Mesenchymal stem cell (in vitro differentiated cells and primary cell): ENCODE measurements at regions not wholly inside any gene's neighbourhood (a gene's known extent, or its start where the extent isn't known, plus 50 kb on each side); places are given as distances from the start of the nearest gene placed in this dataset.

Source experiments
- DNase-seq: peaks from one replicate; pipeline ENCODE4 v3.0.0-alpha.2; 2013
- H2AFZ ChIP-seq: one replicate; pipeline ENCODE4 v1.6.1; 2013; ENCODE audit warnings: low read depth, mild to moderate bottlenecking, control low read depth, inconsistent platforms, low read length, moderate library complexity
- H2AK5ac ChIP-seq: 2 replicates; pipeline ENCODE4 v1.6.1; 2013; ENCODE audit warnings: low read length, moderate library complexity, mild to moderate bottlenecking, inconsistent platforms; ENCODE audit not compliant: severe bottlenecking
- H2BK120ac ChIP-seq: one replicate; pipeline ENCODE4 v1.6.1; 2013; ENCODE audit warnings: low read depth, mild to moderate bottlenecking, inconsistent platforms, low read length, moderate library complexity
- H2BK12ac ChIP-seq, 2 experiments: one replicate each; pipeline ENCODE4 v1.6.1; 2013; ENCODE audit warnings: inconsistent platforms in 2 of 2, low read length in 2 of 2, mild to moderate bottlenecking in 2 of 2, moderate library complexity in 2 of 2, control low read depth in 1 of 2
- H2BK15ac ChIP-seq: one replicate; pipeline ENCODE4 v1.6.1; 2013; ENCODE audit warnings: mild to moderate bottlenecking, low read depth, inconsistent platforms; ENCODE audit not compliant: poor library complexity, severe bottlenecking
- H2BK5ac ChIP-seq: 2 replicates; pipeline ENCODE4 v1.6.1; 2013; ENCODE audit warnings: low read depth, mild to moderate bottlenecking, low read length, control low read depth, inconsistent platforms; ENCODE audit not compliant: poor library complexity, severe bottlenecking
- H3K14ac ChIP-seq, 2 experiments: one replicate each; pipeline ENCODE4 v1.6.1; 2013; ENCODE audit warnings: inconsistent platforms in 2 of 2, low read length in 2 of 2, control low read depth in 1 of 2, mild to moderate bottlenecking in 1 of 2, moderate library complexity in 1 of 2
- H3K18ac ChIP-seq, 2 experiments: one replicate each; pipeline ENCODE4 v1.6.1; 2013; ENCODE audit warnings: inconsistent platforms in 2 of 2, low read length in 2 of 2, control low read depth in 1 of 2, low read depth in 1 of 2, mild to moderate bottlenecking in 1 of 2
- H3K23ac ChIP-seq, 2 experiments: one replicate each; pipeline ENCODE4 v1.6.1; 2013; ENCODE audit warnings: inconsistent platforms in 2 of 2, low read length in 2 of 2, mild to moderate bottlenecking in 2 of 2, moderate library complexity in 2 of 2, control low read depth in 1 of 2
- H3K27ac ChIP-seq: 2 replicates; pipeline ENCODE4 v1.5.1; 2013; ENCODE audit warnings: mild to moderate bottlenecking, moderate library complexity, low read length, control low read depth, inconsistent platforms; ENCODE audit not compliant: poor library complexity, severe bottlenecking
- H3K27me3 ChIP-seq, 2 experiments: 2 replicates each; pipeline versions ENCODE4 v1.6.1 to v1.7.0; 2013; ENCODE audit warnings: low read length in 2 of 2, mild to moderate bottlenecking in 2 of 2, moderate library complexity in 2 of 2, control low read depth in 1 of 2, inconsistent platforms in 1 of 2; ENCODE audit not compliant: control insufficient read depth in 1 of 2, insufficient read depth in 1 of 2
- H3K36me3 ChIP-seq, 2 experiments: 2 replicates each; pipeline versions ENCODE4 v1.6.1 to v1.7.0; 2013; ENCODE audit warnings: low read length in 2 of 2, control low read depth in 1 of 2, inconsistent platforms in 1 of 2, low read depth in 1 of 2, mild to moderate bottlenecking in 1 of 2; ENCODE audit not compliant: insufficient read depth in 2 of 2, control insufficient read depth in 1 of 2
- H3K4ac ChIP-seq, 2 experiments: one replicate each; pipeline ENCODE4 v1.6.1; 2013; ENCODE audit warnings: inconsistent platforms in 2 of 2, low read length in 2 of 2, mild to moderate bottlenecking in 2 of 2, moderate library complexity in 2 of 2, control low read depth in 1 of 2, low read depth in 1 of 2
- H3K4me1 ChIP-seq: 2 replicates; pipeline ENCODE4 v1.6.1; 2013; ENCODE audit warnings: low read depth, low read length, control low read depth; ENCODE audit not compliant: control insufficient read depth, insufficient read depth
- H3K4me2 ChIP-seq: 2 replicates; pipeline ENCODE4 v1.6.1; 2013; ENCODE audit warnings: low read length, mild to moderate bottlenecking, inconsistent platforms; ENCODE audit not compliant: poor library complexity, severe bottlenecking
- H3K4me3 ChIP-seq, 2 experiments: 2 replicates each; pipeline versions ENCODE4 v1.5.1 to v1.7.0; 2013; ENCODE audit warnings: low read length in 2 of 2, mild to moderate bottlenecking in 2 of 2, control low read depth in 1 of 2, low read depth in 1 of 2; ENCODE audit not compliant: insufficient read depth in 1 of 2
- H3K79me1 ChIP-seq: replicated peaks from 2 replicates; pipeline ENCODE4 v1.6.1; 2013; ENCODE audit warnings: mild to moderate bottlenecking, control low read depth, low read length, inconsistent platforms; ENCODE audit not compliant: poor library complexity, severe bottlenecking
- H3K9ac ChIP-seq: 2 replicates; pipeline ENCODE4 v1.7.0; 2013; ENCODE audit warnings: mild to moderate bottlenecking, low read length, moderate library complexity
- H3K9me3 ChIP-seq: 2 replicates; pipeline ENCODE4 v1.7.0; 2013; ENCODE audit warnings: mild to moderate bottlenecking, low read length; ENCODE audit not compliant: control insufficient read depth
- H4K8ac ChIP-seq: one replicate; pipeline ENCODE4 v1.6.1; 2013; ENCODE audit warnings: inconsistent platforms, mild to moderate bottlenecking, low read length, moderate library complexity
- H4K91ac ChIP-seq: one replicate; pipeline ENCODE4 v1.6.1; 2013; ENCODE audit warnings: mild to moderate bottlenecking, low read length, inconsistent platforms
- WGBS: methylation state at CpG from one replicate; pipeline ENCODE4 v1.1.7; 2013; ENCODE audit warnings: mixed read lengths; 5-methylcytosine and 5-hydroxymethylcytosine counted together

- Histone ChIP-seq H2BK12ac (no peak overlapping the region), H3K23ac (no peak overlapping the region), H3K4me2 (no peak overlapping the region), H3K9me3 (peaks cover 41% of the 10 kb centered on the region), H3K9ac (no peak overlapping the region), H2BK5ac (no peak overlapping the region), H2AK5ac (no peak overlapping the region), H3K79me1 (no peaks in the 10 kb centered on the region), H3K27ac (no peak overlapping the region), H3K4me3 (no peak overlapping the region), H3K14ac (no peak overlapping the region), H4K91ac (no peak overlapping the region), H3K18ac (no peak overlapping the region), H3K36me3 (no peaks in the 10 kb centered on the region), H3K4ac (no peak overlapping the region), H3K27me3 (peaks cover 0 to 9% of the 10 kb centered on the region in 2 experiments), H2BK120ac (no peak overlapping the region), H2BK15ac (no peak overlapping the region), H2AFZ (no peak overlapping the region), H4K8ac (no peak overlapping the region), H3K4me1 (no peaks in the 10 kb centered on the region)
- no CpG with 5 or more reads among the region's 1 CpG for WGBS
- no peak for DNase-seq
Observed at GRCh38 chr4:1589098-1589497, 95.0 kb downstream of the FAM53A start.

GRCh38 chr4:1588306-1588705, 95.8 kb downstream of the FAM53A start:
- H2BK120ac ChIP-seq: no peak overlapping the region
- no peak overlapping the region for H3K4me2 ChIP-seq
- H3K36me3 ChIP-seq: no peaks in the 10 kb centered on the region
- no peak overlapping the region for H2AK5ac ChIP-seq
- no peak overlapping the region for H3K23ac ChIP-seq
- no peaks in the 10 kb centered on the region for H3K79me1 ChIP-seq
- H2BK5ac ChIP-seq: no peak overlapping the region
- WGBS: 60% methylated on average over 5 of the region's 5 CpGs
- H3K4me1 ChIP-seq: no peaks in the 10 kb centered on the region
- H3K27me3 ChIP-seq: peaks cover 0 to 4% of the 10 kb centered on the region in 2 experiments
- no peak overlapping the region for H2BK12ac ChIP-seq
- H4K91ac ChIP-seq: no peak overlapping the region
- no peak for DNase-seq
- peaks cover 42% of the 10 kb centered on the region for H3K9me3 ChIP-seq
- no peak overlapping the region for H3K18ac ChIP-seq
- no peak overlapping the region for H3K14ac ChIP-seq
- no peak overlapping the region for H3K9ac ChIP-seq
- no peak overlapping the region for H4K8ac ChIP-seq
- H3K4ac ChIP-seq: no peak overlapping the region
- H3K4me3 ChIP-seq: no peak overlapping the region
- no peak overlapping the region for H2BK15ac ChIP-seq
- H3K27ac ChIP-seq: no peak overlapping the region
- H2AFZ ChIP-seq: no peak overlapping the region

GRCh38 chr4:1584498-1584897, 99.6 kb downstream of the FAM53A start:
- H3K9ac ChIP-seq: no peak overlapping the region
- no peak overlapping the region for H2BK5ac ChIP-seq
- no peak overlapping the region for H3K27ac ChIP-seq
- H2AFZ ChIP-seq: no peak overlapping the region
- peaks cover 0 to 4% of the 10 kb centered on the region in 2 experiments for H3K27me3 ChIP-seq
- no peak overlapping the region for H4K91ac ChIP-seq
- H2AK5ac ChIP-seq: no peak overlapping the region
- no peak overlapping the region for H3K4ac ChIP-seq
- no peaks in the 10 kb centered on the region for H3K36me3 ChIP-seq
- no peak overlapping the region for H3K23ac ChIP-seq
- H3K4me3 ChIP-seq: no peak overlapping the region
- H3K18ac ChIP-seq: no peak overlapping the region
- H3K4me2 ChIP-seq: no peak overlapping the region
- no peak for DNase-seq
- peaks cover 5% of the 10 kb centered on the region for H3K4me1 ChIP-seq
- H3K79me1 ChIP-seq: no peaks in the 10 kb centered on the region
- H2BK12ac ChIP-seq: no peak overlapping the region
- no peak overlapping the region for H3K14ac ChIP-seq
- H2BK15ac ChIP-seq: peak overlapping the region; percentile 23
- WGBS: 40% methylated on average over 3 of the region's 3 CpGs
- H3K9me3 ChIP-seq: peaks cover 21% of the 10 kb centered on the region
- H2BK120ac ChIP-seq: no peak overlapping the region
- no peak overlapping the region for H4K8ac ChIP-seq

GRCh38 chr4:1583859-1584258, 100.3 kb downstream of the FAM53A start:
- Histone ChIP-seq H4K8ac (no peak overlapping the region), H3K27ac (no peak overlapping the region), H2AFZ (no peak overlapping the region), H3K79me1 (no peaks in the 10 kb centered on the region), H3K36me3 (no peaks in the 10 kb centered on the region), H3K18ac (no peak overlapping the region), H3K14ac (no peak overlapping the region), H3K4me1 (peaks cover 10% of the 10 kb centered on the region), H3K4me2 (no peak overlapping the region), H3K23ac (no peak overlapping the region), H4K91ac (no peak overlapping the region), H2BK5ac (no peak overlapping the region), H2BK12ac (no peak overlapping the region), H3K4ac (no peak overlapping the region), H3K9me3 (peaks cover 15% of the 10 kb centered on the region), H3K9ac (no peak overlapping the region), H2BK15ac (no peak overlapping the region), H2AK5ac (no peak overlapping the region), H3K27me3 (peaks cover 0 to 4% of the 10 kb centered on the region in 2 experiments), H2BK120ac (no peak overlapping the region), H3K4me3 (no peak overlapping the region)
- WGBS: 82% methylated on average over 5 of the region's 5 CpGs
- no peak for DNase-seq
